GM21576 (cell line): ENCODE measurements at regions not wholly inside any gene's neighbourhood (a gene's known extent, or its start where the extent isn't known, plus 50 kb on each side); places are given as distances from the start of the nearest gene placed in this dataset.

Experiments
- ATAC-seq: cut with Tn5 transposase; IDR thresholded peaks from one replicate; pipeline ENCODE4 v1.9.1; 2021; ENCODE audit warnings: mild to moderate bottlenecking, moderate library complexity; ENCODE audit not compliant: unreplicated experiment

DNA sequence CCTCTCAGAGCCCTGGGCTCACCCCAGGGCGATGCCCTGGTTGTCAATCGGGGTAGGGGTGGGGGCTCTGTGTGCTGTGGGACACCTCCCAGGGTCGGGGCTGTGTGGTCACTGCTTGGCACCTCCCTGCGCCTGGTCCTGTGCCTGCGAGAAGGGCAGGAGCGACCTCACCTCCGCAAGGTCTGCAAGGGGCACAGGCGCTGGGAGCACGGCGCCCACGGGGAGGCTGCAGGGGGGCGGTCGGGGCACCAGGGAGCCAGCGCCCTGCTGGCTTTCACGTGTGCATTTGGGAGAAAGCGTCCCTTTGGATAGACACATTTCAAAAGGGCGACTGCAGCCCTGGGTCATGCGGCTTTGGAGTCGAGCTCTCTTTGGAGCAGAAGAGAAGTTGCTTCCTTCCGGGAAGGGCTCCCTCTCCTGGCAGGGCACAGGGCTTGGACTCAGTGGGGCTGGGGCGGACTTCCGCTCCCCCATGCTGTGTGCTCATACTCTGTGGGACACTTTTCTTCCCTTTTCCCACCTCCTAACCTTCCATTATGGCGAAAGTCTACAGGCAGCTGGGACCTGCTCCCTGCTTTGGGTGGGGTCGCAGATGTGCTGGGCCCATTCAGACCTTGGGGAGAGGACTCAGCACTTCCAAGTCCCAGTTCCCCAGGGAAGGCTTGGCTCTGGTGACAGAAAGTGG, 52.9 kb upstream of the SLC28A3 start:
- no peak for ATAC-seq

DNA sequence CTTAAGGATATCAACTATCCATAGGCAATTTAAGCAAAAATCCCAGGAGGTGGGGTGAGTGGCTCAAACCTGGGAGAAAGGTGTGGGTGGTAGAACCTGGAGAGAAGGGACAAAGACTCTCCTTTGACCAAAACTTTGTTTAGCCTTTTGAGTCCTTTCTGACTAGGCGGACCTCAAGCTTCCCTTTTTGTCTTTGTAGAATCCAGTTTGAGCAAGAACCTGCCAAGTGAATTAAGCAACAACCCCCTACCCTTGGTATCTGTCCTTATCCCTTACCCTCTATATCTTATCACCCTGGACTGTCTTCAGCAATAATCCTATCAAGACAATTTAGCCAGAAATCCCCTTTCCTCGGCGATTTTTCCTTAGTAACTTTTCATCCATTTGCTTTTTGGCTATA, 53.5 kb upstream of the SLC28A3 start:
- ATAC-seq = no peak

DNA sequence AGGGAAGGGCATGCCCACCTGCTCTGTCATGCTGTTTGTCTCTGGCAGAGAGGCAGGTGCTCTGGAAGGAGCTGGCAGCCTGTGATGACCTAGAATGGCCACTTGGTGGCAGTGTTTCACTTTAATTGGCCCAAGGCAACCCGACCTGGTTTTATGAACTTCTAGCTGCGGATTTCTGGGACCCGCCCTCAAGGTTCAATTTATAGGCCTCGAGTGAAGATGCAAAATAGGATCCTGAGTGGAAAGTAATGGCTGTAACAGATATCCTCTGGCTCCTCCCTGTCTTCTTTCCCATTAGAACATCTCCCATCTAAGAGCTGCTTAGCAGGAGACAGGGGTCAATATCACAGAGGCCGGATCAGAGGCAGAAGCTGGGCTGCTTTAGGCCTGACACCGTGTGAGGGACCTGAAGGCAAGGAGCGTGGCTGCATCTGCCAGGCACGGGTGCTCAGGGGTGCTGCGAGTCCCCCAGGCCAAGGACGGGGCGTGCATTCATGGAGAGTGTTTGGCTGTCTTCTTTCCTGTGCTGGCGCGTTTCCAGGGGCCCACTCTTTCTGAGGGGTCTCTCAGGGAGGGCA, 56.7 kb upstream of the SLC28A3 start:
- ATAC-seq = peak; percentile 62

DNA sequence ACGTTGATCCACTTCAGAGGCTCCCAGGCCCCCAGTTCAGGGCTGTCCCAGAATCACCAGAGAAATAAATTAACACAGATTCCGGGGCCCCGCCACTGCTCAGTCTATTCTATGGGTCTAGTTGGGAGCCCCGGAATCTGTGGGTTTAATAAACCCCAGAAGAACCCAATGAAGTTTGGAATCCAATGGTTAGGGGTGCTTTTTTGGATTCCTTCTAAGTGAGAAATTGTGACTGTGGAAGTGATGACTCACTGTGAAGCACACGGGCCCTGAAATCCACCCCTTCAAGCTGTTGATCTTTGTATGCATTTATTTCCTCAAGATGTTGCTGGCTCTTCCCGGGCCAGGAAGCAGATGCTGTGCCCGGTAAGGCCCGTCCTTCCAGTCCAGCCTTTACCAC, 57.3 kb upstream of the SLC28A3 start:
- ATAC-seq = no peak

DNA sequence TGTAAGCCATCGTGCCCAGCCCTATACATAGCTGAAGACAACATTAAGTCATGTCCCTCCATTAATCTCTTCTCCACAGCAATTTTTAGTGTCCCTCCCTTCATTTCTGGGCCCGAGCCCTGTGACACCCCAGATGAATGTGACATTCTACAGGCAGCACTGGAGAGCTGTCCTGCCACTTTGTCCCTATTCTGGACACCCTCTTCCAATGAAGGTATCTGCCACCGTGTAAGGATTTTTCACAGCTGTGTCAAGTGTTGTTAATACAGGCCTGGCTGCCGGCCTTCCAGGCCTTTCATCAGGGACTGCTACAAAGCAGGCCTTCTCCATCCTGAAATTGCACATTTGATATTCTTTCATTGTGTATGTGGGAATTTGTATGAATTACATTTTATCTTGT, 62.0 kb upstream of the SLC28A3 start:
- ATAC-seq = no peak

DNA sequence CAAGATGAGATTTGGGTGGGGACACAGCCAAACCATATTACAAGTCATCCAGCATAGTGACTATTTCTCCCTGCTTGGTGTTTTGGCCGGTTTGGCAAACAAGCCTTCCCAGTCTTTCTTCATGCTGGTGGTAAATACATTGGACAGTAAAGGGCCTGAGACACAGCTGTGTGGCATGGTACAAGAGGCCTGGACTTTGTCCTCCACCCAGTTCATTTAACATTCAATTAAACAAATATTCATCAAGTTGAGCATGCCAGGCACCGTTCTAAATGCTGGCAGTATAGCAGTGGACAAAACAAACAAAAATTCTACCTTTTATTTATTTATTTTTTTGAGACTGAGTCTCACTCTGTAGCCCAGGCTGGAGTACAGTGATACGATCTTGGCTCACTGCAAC, 62.7 kb upstream of the SLC28A3 start:
- no peak for ATAC-seq

DNA sequence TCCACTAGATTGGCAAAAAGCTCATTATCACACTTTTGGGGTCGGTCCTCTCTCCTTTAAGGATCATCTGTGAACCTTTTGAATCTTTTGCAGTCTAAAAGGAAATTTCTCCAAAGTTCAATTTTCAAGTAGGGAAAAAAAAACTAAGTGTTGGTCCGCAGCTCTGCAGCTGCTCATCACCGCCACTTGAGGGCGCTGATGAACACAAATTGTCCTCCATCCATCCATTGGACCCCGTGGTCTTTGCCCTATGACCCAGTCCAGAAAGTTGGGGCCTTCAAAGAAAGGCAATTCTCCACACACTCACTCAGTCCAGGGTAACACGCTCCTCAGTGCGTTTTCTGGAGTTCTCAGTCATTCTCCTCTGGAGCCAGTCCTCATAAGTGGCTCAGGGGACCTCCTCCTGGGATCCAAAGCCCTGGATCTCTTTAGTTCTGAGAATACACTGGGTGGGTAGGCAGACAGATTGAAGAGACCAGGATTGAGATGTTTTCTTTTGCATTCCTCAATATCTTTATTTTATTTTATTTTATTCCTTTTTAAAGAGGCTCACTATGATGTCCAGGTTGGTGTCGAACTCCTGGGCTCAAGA, 63.6 kb upstream of the SLC28A3 start:
- no peak for ATAC-seq

DNA sequence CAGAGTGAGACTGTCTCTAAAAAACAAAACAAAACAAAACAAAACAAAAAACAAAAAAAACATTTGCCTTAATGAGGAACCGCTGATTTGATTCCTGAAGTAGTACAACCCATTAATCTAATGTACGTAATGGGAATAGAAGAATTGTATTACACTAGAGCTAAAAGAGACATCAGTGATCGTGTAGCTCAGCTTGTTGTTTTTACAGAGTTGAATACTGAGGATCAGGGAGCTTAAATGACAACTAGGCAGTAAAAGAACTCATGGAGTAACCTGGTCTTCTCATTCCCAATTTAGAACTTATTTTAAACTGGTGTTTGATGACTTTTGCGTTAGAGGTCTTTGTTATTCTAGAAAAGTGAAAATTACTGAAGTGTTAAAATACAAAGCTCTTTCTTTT, 65.1 kb upstream of the SLC28A3 start:
- ATAC-seq = no peak

DNA sequence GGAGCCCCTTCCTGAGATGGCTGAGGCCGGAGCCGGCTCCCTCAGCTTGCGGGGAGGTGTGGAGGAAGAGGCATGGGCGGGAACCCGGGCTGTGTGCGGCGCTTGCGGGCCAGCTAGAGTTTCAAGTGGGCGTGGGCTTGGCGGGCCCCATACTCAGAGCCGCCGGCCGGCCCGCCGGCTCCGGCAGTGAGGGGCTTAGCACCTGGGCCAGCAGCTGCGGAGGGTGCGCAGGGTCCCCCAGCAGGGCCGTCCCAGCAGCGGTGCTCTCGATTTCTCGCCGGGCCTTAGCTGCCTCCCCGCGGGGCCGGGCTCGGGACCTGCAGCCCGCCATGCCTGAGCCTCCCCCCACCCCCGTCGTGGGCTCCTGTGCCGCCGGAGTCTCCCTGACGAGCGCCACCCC, 67.9 kb upstream of the SLC28A3 start:
- no peak for ATAC-seq

DNA sequence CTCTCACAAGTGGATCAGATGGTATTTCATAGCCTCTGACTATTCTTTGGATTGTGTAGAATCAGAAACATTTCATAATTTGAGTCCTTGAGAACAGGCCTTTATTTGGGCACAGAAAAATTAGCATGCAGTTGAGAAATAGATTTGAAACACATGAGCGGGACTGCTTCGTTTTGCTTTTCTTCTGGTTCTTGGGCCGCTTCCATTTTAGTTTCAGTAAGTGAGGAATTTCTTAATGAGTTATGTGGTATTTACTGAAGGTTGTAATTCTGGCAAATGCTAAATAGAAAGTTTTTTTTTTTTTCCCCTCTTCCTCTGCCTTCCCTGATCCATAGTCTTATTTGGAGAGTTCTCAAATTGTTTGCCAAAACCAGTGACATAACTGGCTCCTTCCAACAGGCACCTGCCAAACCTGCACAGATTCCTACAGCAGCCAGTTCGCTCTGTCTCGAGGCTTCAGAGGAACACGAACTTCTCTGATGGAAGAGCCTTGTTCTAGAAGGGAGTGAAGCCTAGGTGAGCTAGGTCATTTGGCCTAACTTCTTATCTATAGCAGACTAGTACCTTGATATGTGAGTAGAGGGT, 71.2 kb upstream of the SLC28A3 start:
- no peak for ATAC-seq

DNA sequence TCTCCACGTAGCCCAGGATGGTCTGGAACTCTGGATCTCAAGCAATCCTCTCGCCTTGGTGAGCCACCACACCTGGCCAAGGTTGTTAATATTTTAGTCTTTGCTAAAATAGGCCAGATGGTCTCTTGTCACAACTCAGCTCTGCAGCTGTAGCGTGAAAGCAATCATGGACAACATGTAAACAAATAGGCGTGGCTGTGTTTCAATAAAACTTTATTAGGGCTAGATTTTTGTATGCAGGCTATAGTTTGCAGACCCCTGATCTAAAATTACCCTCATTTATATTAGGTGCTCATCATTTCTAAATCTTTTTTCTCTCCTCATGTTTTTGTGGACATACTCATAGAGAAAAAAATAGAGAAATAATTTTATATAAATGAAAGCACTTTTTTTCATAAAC, 72.1 kb upstream of the SLC28A3 start:
- ATAC-seq = no peak

DNA sequence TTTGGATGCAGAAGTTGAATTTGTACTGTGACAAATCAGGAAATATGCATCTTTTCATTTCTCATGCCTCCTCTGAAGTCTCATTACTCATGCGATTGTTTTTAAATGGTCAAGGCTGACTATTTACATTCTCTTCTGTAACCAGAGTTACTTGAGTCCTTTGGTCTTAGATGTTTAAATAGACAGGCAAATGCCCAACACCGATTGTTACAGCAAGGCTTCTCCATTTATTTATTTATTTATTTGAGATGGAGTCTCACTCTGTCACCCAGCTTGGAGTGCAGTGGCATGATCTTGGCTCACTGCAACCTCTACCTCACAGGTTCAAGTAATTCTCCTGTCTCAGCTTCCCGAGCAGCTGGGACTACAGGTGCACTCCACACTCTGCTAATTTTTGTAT, 72.7 kb upstream of the SLC28A3 start:
- ATAC-seq = no peak

DNA sequence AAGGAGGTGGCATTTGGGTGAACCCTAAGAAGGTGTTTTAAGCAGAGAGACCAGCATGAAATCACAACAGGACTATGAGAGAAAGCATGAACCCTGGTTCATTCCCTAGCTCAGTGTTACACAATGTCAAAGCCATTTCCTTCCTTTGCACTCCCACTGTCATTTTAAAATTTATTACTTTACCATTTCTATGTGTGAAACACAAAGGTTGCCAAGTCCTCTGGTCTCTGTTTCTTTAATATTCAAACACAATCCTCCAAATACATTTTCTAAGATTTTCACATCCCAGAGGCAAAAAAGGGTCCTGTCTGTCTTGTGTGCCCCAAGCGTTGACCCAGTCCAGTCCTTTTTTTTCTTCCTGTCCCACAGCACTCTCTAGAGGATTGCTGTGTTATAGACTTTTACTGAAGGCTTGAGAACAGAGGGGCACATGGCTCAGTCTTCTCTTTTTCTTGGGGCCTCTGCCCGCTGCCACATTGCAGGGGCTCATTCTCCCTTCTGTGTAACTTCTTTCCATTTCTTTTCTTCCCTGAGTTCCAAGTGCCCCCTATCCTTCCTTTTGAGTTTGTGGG, 78.6 kb upstream of the SLC28A3 start:
- ATAC-seq = no peak

DNA sequence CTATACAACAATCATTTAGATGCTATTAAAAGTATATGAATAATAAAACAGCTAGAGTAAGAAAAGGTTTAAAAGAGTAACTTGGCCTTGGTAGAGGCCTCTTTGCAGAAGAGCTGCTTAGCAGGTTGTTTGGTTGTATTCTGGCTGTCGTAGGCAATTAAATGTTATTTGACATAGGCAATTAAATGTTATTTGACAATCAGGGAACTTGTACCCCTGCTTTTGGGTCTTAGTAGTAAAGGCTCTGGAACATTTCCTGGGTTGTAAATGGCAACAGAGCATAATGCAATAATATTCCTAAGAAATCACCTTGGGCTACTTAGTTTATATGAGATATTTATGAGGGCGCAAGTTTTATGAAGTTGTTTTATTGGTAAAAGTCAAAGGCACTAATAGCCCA, 84.4 kb upstream of the SLC28A3 start:
- ATAC-seq = no peak

DNA sequence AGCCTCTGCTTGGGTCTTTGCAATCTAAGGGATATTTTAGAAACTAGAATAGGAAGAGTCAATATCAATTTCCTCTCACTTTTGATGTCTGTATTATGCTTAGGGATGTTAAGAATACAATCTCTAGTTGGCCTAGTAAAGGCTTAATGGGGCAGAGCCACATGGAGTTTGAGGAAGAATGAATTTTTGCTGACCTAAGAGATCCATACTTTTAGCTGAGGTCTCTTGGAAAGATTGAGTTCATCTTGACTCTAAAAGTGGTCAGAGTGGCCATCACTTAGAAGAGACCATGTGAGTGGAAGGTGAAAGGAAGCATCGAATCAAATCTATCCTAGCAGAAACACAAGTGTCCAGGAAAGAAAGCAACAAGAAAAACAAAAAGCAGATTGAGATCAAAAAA, 92.2 kb upstream of the SLC28A3 start:
- ATAC-seq = no peak

DNA sequence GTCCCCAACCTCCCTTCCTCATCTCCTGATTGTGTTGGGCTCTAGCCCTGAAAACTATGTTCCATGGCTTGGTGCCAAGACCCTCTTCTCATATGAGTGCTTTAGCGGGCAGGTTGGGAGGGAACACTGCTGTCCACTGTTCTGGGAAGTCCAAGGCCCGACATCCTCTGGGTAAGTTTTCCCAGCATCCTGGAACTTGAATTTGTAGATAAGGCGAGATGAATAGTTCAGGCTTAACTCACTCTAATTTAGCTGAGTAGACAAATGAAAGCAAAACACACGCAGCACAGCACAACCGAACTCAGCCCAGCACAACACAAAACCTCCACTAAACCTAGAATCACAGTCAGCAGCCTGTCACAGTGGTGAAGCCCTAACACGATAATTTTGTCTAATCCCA, 95.3 kb upstream of the SLC28A3 start:
- ATAC-seq = no peak

DNA sequence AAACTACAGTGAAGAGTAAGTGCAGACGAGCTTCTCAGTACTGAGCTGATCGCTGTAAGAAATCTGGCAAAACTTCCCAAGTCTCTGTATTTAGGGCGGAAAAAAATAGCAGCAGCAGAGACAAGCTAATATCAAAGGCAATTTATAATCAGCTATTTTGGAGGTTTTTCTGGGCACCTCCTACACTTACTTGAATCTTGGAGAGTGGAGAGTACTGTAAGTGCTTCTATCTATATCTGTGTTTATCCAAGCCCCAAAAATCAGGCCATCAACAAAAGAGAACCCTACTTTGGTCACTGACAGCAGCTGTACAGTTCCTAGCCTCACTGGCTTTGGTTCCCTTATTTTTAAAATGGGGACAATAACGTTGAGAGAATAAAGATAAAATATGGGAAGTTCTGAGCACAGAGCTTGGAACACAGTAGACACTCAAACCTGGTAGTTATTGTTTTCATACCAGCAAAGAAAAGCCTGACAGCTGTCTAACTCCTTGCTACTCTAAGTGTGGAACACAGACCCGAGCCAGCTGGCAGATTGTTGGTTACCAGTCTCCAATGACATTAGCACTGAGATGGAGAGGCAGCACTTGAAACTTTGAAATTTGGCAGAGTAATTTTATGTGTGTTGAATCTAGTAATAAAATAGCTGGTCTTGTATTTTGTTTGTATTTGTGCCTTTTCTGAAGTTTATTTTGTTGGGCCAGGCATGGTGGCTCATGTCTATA, 96.0 kb upstream of the SLC28A3 start:
- no peak for ATAC-seq

DNA sequence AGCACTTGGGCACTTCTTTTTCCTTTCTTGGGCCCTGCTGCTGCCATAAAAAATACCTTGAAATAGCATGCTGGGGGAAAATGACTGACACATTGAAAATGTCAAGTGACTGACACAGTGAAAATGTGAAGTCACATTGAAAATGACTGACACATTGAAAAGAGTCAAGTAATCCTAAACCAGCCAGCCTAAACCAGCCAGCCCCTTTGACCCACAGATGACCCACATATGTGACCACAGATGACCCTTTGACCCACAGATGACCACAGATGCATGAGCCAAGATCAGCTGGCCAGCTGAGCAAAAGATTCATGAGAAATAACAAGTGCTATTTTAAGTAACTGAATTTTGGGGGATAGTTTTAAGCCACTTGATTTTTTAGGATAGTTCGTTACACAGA, 97.8 kb upstream of the SLC28A3 start:
- ATAC-seq = no peak

DNA sequence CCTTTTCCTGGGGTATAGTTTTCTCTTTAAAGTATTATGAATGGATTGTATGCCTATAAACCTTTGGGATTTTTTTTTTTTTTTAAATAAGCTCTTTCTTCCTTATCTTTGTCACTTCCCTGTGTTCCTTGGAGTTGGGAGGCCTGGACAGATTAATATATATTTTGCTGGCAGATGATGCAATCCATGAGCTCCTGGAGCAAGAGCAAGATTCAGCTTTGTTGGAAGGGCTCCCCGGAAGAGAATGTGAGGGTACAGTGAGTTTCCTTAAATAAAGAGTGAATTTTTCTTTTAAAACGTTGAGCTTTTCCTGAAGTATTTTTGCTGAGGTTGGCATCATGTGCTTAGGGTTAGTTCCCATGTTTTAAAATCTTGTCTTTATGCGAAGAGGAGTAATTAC, 98.7 kb upstream of the SLC28A3 start:
- no peak for ATAC-seq

DNA sequence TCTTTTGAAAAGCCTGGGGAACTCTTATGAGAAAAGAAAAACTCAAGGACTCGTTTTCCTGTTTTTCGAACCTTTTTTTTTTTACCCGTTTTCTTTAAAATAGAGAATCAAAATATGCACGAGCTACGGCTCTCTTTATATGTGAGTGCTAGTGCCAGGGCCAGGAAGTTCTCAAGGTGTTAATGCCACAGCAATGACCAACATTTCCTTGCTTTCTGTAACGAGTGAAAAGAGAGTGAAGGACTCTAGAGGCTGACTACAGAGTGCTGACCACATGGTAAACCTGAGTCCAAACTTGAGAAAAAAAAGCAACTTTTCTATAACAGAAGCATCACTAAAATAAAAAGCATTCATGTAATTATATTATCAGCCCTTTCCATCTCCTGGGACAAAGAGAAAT, 102.2 kb upstream of the SLC28A3 start:
- ATAC-seq = no peak

DNA sequence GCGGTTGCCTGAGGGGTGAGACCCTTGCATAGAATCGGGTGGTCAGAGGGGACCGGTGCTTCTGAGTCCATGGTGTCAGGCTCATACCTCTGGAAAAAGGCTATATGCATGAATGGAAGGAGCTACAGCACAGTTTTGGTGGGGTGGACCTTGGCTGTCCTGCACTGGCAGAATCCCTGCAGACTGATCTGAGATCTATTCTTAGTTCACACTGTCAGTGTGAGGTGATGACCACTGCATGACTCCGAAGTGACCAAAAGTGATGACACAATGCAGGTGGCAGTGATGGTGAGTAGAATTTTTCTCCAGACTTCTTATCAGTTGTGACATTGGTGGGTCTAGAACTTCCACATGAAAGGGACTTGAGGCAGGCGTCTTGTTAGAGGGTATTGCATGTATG, 105.2 kb upstream of the SLC28A3 start:
- no peak for ATAC-seq
